T-helper 2 cell (primary cell): ENCODE measurements at regions not wholly inside any gene's neighbourhood (a gene's known extent, or its start where the extent isn't known, plus 50 kb on each side); places are given as distances from the start of the nearest gene placed in this dataset.
"Not testable (repeated sequence)": the region's sequence is repeated elsewhere in the genome, so short reads cannot be mapped to it uniquely, and the experiment has no call there.

Source experiments
- DNase-seq, 5 experiments: peaks; one replicate each; pipeline versions ENCODE4 v3.0.0 to v3.0.0-alpha.2; 2012 to 2022

DNA sequence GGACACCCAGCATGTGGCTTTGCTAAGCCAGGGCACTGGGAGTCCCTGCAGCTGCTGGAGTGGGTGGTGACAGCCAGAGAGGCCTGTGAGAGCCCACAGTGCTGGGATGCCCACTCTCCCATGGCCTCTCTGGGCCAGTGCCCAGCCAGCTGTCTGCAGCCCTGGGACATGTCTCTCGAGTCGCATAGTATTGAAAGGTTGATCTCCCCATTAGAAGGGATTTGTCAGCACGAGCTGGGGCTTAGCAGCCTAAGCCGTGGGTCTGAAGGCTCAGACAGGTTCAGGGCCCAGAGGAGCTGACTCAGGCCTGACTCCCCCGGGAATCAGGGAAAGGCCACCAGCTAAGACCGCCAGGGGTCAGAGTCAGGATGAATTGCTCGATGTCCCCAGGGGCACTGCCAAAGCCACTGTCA is 53.5 kb downstream of the FOXD2 start:
- DNase-seq, result no peak

GRCh38 chr1:47495176-47495713 is 57.4 kb downstream of the FOXD2 start:
- DNase-seq, result no peak

DNA sequence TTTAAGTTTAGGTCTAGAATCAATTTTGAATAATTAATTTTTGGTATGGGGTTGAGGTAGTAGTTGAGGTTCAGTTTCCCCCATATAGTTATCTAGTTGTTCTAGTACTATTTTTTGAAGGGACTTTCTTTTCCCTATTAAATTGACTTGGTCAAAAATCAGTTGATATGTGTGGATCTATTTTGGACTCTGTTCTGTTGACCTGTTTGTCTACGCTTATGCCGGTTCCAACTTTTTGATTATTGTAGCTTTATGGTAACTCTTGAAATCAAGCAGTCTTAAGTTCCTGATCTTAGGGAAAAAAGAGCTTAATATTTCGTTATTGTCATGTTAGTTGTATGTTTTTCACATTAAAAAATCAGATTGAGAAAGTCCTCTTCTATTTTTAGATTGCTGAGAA is 60.7 kb downstream of the FOXD2 start:
- DNase-seq, result no peak

- no peak for DNase-seq
Measured at GRCh38 chr1:47501069-47501468, 63.2 kb downstream of the FOXD2 start.

- DNase-seq, result no peak
Measured at GRCh38 chr1:47502746-47503370, 65.0 kb downstream of the FOXD2 start.

DNA sequence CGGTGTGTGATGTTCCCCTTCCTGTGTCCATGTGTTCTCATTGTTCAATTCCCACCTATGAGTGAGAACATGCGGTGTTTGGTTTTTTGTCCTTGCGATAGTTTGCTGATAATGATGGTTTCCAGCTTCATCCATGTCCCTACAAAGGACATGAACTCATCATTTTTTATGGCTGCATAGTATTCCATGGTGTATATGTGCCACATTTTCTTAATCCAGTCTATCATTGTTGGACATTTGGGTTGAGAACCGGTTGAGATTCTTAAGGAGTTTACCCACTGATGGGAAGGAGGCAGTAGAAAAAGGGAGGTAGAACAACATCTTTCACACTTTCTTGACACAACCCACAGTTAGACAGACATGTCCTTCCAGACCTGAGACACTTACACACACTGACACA is 67.0 kb downstream of the FOXD2 start:
- not testable (repeated sequence) for DNase-seq

DNA sequence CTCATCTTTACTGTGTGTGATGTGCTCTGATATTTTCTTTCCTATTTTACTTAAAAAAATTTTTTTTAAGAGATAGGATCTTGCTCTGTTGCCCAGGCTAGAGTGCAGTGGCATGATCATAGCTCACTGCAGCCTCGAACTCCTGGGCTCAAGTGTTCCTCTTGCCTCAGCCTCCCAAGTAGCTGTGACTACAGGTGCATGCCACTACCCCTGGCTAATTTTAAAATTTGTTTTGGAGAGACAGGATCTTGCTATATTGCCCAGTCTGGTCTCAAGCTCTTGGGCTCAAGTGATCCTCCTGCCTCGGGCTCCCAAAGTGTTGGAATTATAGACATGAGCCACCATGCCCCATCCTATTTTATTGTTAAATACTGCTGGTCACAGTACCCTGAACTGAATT is 67.4 kb downstream of the FOXD2 start:
- DNase-seq, result no peak

GRCh38 chr1:47506053-47506452 is 68.2 kb downstream of the FOXD2 start:
- no peak for DNase-seq

DNA sequence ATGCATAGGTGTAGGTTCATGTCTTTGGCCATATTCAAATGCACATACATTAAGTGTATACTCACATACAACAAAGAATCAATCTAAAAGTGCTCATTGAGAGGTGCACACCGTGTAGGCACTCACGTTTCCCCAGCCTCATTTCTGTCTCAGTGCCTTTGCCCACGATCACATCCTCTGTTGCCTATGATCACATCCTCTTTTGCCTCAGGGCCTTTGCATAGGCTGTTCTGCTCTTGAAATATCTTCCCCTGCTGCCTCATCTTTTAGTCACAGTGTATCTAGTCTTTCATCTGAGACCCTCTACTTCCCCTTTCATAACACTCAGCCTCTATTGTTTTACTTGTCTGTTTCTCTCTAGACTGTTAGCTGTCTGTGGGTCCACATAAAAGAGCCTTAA is 69.3 kb downstream of the FOXD2 start:
- DNase-seq, result no peak

GRCh38 chr1:47507881-47508701 is 70.2 kb downstream of the FOXD2 start:
- peak in 1 of 5 experiments; percentile 6 for DNase-seq

DNA sequence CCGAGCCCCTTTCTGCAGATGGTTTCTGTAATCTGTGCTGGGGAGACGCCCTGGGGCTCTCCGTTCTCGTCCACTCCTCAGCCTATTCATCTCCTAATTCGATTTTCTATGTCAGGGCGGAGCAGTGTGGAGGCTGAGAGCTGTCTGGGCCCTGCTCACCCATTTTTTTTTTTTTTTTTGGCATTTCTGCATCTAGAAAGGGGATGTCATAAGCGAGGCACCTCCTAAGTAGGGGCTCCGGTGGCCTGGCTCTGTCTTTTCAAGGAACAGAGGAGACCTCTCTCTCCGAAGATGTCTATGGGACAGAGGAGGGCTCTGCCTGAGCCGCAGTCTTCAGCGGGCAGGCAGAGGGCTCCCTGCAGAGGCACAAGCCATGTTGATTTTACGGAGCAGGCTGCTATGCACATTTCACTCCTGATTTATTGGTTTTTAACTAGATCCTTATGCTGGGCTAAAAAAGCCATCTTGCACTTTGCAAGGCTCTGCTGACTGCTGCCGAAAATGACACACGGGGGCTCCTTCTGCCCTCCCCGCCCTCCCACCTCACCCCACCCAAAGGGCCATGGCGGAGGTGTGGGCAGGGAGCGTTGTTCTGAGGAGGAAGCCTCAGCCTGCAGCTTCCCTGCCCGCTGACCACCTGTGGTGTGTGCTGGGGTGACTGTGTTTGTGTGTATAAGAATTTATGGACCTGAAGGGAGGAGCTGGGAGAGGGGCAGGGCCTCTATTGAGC is 71.0 kb downstream of the FOXD2 start:
- no peak for DNase-seq

GRCh38 chr1:47510282-47510811 is 72.5 kb downstream of the FOXD2 start:
- DNase-seq, result no peak

DNA sequence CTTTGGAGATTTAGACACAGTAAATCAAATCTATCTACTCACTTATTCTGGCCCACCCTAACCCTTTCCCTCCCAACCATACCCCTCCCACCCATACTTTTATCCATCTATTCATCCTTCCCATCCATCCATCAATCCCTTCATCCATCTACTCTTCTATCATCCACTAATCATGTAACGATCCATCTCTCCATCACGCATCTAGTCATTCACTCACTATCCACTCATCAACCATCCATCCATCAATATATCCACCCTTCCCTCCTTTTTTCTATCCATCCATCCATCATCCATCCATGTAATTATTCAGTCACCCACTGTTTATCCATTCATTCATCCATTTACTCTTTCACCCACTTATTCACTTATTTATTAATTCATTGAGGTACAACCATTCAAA is 74.0 kb downstream of the FOXD2 start:
- no peak for DNase-seq

DNA sequence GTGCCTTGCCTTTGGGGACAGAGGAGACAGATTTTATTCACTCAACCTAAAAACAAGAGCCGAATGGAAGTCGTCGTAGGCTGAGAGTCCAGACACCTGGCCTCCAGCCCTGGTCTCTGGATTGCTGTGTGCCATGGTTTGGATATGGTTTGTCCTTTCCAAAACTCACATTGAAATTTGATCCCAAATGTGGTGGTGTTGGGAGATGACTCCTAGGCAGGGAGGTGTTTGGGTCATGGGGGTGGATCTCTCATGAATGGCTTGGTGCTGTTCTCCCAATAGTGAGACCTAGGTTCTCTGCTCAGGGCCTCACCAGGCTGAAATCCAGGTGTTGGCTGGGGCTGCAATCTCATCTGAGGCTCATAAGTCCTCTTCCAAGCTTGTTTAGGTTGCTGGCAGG is 75.5 kb downstream of the FOXD2 start:
- no peak for DNase-seq

DNA sequence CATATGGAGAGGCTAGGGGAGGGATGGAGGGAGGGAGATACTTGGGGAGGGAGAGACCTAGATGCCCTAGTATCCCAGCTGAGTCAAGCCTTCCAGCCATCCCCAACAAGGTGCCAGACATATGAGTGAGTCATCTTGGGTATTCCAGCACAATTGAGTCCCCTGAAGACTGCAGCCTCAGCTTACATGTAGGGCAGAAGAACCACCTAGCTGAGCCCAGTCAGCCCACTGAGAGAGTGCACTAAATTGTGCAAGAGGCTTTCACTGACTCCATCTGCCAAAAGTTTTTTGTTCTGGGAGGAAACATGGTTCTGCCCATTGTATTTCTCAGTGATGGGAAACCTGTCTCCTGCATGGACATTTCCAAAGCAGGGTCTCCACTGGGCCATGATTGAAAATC is 76.4 kb downstream of the FOXD2 start:
- DNase-seq, result no peak

- DNase-seq, result no peak
Measured at GRCh38 chr1:47515164-47515789, 77.4 kb downstream of the FOXD2 start.

GRCh38 chr1:47517946-47518345 is 80.1 kb downstream of the FOXD2 start:
- DNase-seq, result no peak

DNA sequence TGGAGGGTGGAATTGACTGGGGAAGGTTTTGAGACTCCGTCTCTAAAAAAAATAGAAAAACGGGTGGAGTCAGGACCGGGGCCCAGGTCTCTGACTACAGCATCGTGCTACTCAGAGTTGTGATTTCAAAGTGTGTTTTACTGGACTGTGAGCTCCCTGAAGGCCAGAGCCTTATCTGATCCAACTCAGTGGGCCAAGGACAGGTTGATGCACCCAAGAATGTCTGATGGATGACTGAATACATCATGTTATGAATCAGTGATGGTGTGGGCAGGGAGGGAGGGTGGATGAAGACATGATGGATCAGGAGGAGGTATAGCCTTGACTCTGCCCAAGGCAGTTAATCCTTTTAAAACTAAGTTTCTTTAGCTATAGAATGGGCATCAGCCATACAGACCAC is 81.6 kb downstream of the FOXD2 start:
- no peak for DNase-seq

DNA sequence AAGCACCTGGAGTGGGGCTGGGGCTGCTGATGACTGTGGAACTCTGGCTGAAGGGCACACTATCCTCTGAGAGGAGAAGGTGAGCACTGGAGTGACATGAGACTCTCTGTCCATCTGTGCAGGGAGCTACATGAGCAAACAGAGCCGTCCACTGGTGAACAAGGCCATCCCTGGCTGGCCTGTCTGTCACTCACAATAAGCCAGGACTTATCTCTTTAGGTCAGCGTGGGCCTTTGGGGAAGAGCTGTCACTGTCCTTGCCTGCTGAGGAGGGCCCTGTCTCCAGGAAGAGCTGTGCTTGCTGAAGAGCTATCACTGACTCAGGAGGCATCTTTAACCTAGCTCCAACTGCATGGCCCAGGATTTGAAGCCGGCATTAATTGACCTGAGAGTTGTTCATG is 82.1 kb downstream of the FOXD2 start:
- DNase-seq, result no peak

DNA sequence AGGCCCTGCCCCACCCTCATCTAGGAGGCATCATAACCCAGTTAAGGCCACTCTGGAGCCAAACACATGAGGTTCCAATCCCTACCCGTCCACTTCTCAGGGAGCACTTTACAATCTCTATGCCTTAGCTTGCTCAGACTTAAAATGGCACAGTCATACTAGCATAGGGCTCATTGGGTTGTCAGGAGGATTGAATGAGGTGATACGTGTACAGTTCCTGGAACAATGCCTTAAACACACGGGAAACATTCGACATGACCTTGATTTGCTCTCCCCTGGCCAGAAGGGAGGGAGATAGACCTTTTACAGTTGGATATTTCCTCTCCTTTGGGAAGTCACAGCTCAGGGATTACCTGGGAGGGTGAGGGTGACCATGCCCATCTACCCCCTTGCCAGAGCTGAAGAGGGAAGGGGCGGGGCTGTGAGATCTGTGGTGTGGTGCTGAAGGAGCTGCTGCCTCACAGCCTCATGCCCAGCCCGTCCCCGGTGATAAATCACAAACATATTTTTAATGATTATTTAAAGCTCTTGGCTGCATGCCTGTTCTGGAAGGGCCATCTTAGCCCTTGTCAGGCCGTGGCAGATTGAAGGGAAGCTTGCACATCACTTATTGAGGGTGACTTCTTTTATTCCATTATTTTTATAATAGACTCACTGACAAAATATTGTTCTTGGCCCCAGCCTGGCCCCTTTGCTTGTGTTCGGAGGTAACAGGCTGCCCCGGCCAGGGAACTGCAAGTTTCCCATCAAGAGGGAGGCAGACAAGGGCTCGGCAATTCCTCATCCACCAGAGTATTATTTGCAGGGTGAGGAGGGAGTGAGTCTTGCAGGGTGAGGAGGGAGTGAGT is 83.4 kb downstream of the FOXD2 start:
- DNase-seq, result no peak

DNA sequence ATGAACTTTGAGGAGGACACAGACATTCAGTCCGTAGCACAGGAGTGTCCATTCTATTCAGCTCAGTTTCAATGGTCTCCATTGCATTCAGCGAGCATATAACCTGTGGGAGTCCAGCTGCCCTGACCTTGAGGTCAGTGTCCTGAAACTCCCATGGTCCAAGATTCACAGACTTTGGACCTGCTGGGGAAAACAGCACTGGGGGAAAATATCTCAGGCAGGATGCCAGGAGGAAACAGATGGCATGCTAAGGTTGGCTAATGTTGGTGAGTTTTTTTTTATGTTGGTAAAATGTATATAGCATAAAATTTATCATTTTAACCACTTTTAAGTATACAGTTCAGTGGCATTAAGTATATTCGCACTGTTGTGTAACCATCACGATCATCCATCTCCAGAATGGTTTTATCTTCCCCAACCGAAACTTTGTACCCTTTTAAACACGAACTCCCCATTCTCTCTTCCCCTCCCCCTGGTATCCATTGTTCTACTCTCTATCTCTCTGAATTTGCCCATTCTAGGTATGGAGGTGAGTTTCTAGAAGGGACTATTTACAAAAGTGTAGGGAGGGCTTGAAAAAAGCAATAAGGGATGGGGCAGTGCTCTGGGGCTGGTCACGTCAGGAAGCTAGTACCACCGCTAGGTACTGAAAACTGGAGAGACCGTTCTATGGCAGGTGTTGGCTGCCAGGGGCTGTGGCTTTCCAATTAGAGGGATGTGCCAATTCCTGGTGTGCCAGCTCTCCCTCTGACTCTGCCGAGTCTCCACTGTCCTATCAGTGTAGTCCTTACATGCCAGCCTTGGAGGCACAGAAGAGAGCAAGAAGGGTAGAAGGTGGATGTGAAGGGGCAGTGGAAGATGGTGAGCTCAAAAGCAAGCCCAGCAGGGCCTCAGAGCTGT is 85.3 kb downstream of the FOXD2 start:
- DNase-seq, result no peak
